ENCODE measurements at regions not wholly inside any gene's neighbourhood (a gene's known extent, or its start where the extent isn't known, plus 50 kb on each side); places are given as distances from the start of the nearest gene placed in this dataset.

GRCh38 chr9:13810510-13810909 lies 503.4 kb downstream of the NFIB start:
- H3K27me3 ChIP-seq: no peaks in the 10 kb centered on the region
- 65% methylated on average over 4 of the region's 6 CpGs; no CpG with 5 or more reads in 1 of the 2 donors for WGBS, 2 donors (ENCODE audit: low coverage in 1 of 2)
- H3K4me1 ChIP-seq: peaks cover 0 to 7% (median 0%) of the 10 kb centered on the region in 3 donors
- H3K36me3 ChIP-seq: no peaks in the 10 kb centered on the region
- H3K4me3 ChIP-seq: no peak overlapping the region
- TF ChIP-seq POLR2A (IDR thresholded peaks at IDR 0.05): no peak
- no peak for TF ChIP-seq POLR2AphosphoS5 (IDR thresholded peaks at IDR 0.05)
- no peak for TF ChIP-seq CTCF (IDR thresholded peaks at IDR 0.05)
- TF ChIP-seq EP300 (IDR thresholded peaks at IDR 0.05): no peak
- no peak overlapping the region for H3K27ac ChIP-seq
- no peak for ATAC-seq
- H3K9me3 ChIP-seq: no peaks in the 10 kb centered on the region

DNA sequence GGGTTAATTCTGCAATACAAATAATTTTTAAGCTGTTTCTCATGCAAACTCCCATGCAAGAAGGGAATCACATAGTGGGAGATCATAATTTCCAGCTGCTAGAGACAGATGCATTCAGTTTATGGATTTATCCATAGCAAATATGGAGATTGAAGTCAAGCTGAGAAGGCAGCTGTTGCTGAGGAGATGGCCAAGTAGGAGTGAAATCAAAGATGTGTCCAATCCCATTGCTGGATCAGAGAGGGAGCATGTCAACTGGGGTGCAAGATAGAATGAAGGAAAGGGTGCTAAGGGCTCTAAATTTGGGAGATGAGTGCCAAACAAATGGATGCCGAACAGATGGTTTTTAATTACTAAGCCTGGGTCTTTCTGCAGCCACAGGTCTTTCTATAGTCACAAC lies 504.5 kb downstream of the NFIB start:
- Histone ChIP-seq H3K27ac (no peak overlapping the region), H3K36me3 (no peaks in the 10 kb centered on the region), H3K4me3 (no peak overlapping the region), H3K27me3 (no peaks in the 10 kb centered on the region), H3K4me1 (peaks cover 0 to 7% (median 0%) of the 10 kb centered on the region in 3 donors), H3K9me3 (no peaks in the 10 kb centered on the region)
- TF ChIP-seq POLR2A (IDR thresholded peaks at IDR 0.05) (no peak), CTCF (IDR thresholded peaks at IDR 0.05) (no peak), EP300 (IDR thresholded peaks at IDR 0.05) (no peak), POLR2AphosphoS5 (IDR thresholded peaks at IDR 0.05) (no peak)
- WGBS, 2 donors (ENCODE audit: low coverage in 1 of 2): 100% methylated on average over 1 of the region's 1 CpG
- ATAC-seq: no peak

GRCh38 chr9:13807118-13807517 lies 506.8 kb downstream of the NFIB start:
- Histone ChIP-seq H3K9me3 (no peaks in the 10 kb centered on the region), H3K4me3 (no peak overlapping the region), H3K27me3 (no peaks in the 10 kb centered on the region), H3K4me1 (peaks cover 0 to 7% (median 0%) of the 10 kb centered on the region in 3 donors), H3K27ac (no peak overlapping the region), H3K36me3 (no peaks in the 10 kb centered on the region)
- no peak for ATAC-seq
- WGBS, 2 donors (ENCODE audit: low coverage in 1 of 2): 89 to 96% methylated on average over 3 to 4 of the region's 4 CpGs
- TF ChIP-seq POLR2AphosphoS5 (IDR thresholded peaks at IDR 0.05) (no peak), EP300 (IDR thresholded peaks at IDR 0.05) (no peak), POLR2A (IDR thresholded peaks at IDR 0.05) (no peak), CTCF (IDR thresholded peaks at IDR 0.05) (no peak)

- ATAC-seq: no peak
- H3K36me3 ChIP-seq: no peaks in the 10 kb centered on the region
- H3K4me1 ChIP-seq: peaks cover 0 to 7% (median 0%) of the 10 kb centered on the region in 3 donors
- no peak overlapping the region for H3K4me3 ChIP-seq
- H3K9me3 ChIP-seq: no peaks in the 10 kb centered on the region
- TF ChIP-seq CTCF (IDR thresholded peaks at IDR 0.05): no peak
- no peak for TF ChIP-seq POLR2AphosphoS5 (IDR thresholded peaks at IDR 0.05)
- TF ChIP-seq POLR2A (IDR thresholded peaks at IDR 0.05): no peak
- TF ChIP-seq EP300 (IDR thresholded peaks at IDR 0.05): no peak
- no peaks in the 10 kb centered on the region for H3K27me3 ChIP-seq
- H3K27ac ChIP-seq: no peak overlapping the region
- 86 to 94% methylated on average over 2 of the region's 2 CpGs for WGBS, 2 donors (ENCODE audit: low coverage in 1 of 2)
Observed at GRCh38 chr9:13806714-13807113, 507.2 kb downstream of the NFIB start.

- Histone ChIP-seq H3K9me3 (no peaks in the 10 kb centered on the region), H3K4me1 (peaks cover 0 to 1% (median 0%) of the 10 kb centered on the region in 3 donors), H3K36me3 (no peaks in the 10 kb centered on the region), H3K4me3 (no peak overlapping the region), H3K27me3 (no peaks in the 10 kb centered on the region), H3K27ac (no peak overlapping the region)
- TF ChIP-seq POLR2A (IDR thresholded peaks at IDR 0.05): no peak
- no peak for TF ChIP-seq POLR2AphosphoS5 (IDR thresholded peaks at IDR 0.05)
- TF ChIP-seq EP300 (IDR thresholded peaks at IDR 0.05): no peak
- no peak for TF ChIP-seq CTCF (IDR thresholded peaks at IDR 0.05)
- 39 to 42% methylated on average over 5 of the region's 5 CpGs for WGBS, 2 donors (ENCODE audit: low coverage in 1 of 2)
- no peak for ATAC-seq
Observed at GRCh38 chr9:13805546-13805945, 508.4 kb downstream of the NFIB start.

Data from gastroesophageal sphincter (tissue), 4 donors.